DLD1 (cell line): ENCODE measurements at regions not wholly inside any gene's neighbourhood (a gene's known extent, or its start where the extent isn't known, plus 50 kb on each side); places are given as distances from the start of the nearest gene placed in this dataset.
"Not testable (repeated sequence)": the region's sequence is repeated elsewhere in the genome, so short reads cannot be mapped to it uniquely, and the experiment has no call there.

Experiments
- in situ Hi-C: cut with HindIII; loops from 2 replicates; pipeline ENCODE4 v1.10.0; 2017; ENCODE audit warnings: low sequenced_read_pairs

DNA sequence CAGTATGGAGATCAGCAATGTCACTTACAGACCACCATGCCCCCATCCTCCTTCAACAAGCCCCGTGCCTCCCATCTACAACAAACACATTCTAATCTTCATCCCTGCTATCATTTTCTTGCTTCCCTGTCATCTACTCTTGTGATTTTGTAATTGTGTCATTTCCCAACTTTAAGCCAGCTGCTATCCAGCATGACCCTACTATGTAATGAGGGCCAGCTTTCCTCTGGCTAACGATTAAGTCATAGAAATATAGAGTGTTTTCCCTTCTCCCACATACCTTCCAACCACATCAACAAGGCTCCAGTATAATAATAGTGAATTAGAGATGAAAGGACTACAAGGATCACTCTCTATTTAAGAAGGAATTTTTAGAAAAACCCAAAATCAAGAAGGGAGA, 607.0 kb downstream of the TENT5A start:
- in situ Hi-C loops: no loop called here

DNA sequence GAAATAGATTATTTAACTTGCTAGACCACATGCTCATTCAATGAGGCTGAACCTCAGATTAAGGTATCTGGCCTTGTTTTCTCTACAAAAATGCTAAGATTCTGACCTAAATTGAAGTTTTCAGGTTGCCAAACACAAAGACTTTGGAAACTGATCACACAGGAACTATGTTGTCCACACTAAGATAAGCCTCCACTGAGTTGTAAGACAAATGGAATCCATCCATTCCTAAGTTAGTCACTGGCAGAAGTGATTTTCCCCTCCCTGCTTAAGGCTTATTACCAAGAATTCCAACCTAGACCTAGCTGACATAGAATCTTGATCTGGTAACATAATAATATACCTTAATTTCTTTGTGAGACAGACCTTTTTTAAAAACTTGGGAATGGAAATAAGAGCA, 608.1 kb downstream of the TENT5A start:
- in situ Hi-C loops: no loop called here

- in situ Hi-C loops: no loop called here
Observed at GRCh38 chr6:81138236-81138635, 614.2 kb downstream of the TENT5A start.

- in situ Hi-C loops: no loop called here
Observed at GRCh38 chr6:81130969-81131368, 621.5 kb downstream of the TENT5A start.

GRCh38 chr6:81130061-81130460, 622.4 kb downstream of the TENT5A start:
- in situ Hi-C loops: no loop called here

DNA sequence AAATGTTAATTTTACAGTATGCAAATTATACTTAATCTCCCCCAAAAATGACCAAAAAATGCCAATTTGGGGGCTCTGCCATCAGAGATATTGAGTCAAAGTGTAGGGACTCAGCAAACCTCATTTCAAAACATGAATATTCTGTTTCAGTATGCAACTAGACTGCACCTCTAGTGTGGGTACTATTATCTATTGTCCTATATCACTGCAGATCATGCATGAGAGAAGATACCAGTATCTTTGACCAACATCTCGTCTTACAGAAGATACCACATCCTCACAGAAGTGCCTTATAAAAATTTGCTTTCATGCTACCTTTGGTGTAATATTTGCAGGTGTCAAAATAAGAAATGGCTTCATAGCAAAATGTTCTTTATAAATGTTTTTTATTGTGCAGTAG, 623.8 kb downstream of the TENT5A start:
- in situ Hi-C loops: no loop called here

GRCh38 chr6:81126150-81126549, 626.3 kb downstream of the TENT5A start:
- in situ Hi-C loops: no loop called here

- in situ Hi-C loops: no loop called here
Observed at GRCh38 chr6:81120280-81120679, 632.2 kb downstream of the TENT5A start.

DNA sequence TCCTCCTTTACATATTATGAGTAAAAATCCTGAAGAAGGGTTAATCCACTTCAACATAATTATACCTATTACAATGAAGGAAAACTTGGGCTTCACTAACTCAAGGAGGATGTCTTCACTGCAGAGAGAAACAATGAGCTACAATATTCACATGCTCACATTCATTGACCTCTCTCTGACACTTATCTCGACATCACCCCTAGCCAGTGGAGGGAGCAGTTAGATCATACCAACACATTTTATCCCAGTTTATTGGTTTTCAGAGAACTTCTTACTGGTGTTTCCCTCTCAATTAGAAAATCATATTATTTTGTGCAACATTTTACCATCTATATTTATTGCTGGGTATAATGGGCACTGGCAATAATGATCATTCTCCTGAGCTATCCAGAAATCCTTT, 646.5 kb downstream of the TENT5A start:
- in situ Hi-C loops: no loop called here

DNA sequence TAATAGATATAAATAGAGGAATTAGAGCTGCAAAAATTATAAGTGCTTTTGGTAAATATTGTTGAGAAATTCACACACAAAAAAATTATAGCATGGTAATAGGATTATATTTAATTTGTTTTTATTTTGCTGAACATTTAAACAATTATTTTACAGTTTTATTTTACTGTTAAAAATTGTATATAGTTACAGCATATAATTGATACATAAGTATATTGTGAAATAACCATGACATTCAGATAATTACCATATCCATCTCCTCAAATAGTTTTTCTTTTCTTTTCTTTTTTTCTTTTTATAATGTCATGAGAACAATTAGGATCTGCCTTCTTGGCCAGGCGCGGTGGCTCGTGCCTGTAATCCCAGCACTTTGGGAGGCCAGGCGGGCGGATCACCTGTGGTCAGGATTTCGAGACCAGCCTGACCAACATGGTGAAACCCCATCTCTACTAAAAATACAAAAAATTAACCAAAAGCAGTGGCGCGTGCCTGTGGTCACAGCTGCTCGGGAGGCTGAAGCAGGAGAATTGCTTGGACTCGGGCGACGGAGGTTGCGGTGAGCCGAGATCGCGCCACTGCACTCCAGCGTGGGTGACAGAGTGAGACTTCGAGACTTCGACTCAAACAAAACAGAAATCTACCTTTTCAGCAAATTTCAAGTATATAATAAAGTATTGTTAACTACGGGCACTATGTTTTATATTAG, 654.2 kb downstream of the TENT5A start:
- in situ Hi-C loops: no loop called here

- in situ Hi-C loops: not testable (repeated sequence)
Observed at GRCh38 chr6:81096464-81096863, 656.0 kb downstream of the TENT5A start.

DNA sequence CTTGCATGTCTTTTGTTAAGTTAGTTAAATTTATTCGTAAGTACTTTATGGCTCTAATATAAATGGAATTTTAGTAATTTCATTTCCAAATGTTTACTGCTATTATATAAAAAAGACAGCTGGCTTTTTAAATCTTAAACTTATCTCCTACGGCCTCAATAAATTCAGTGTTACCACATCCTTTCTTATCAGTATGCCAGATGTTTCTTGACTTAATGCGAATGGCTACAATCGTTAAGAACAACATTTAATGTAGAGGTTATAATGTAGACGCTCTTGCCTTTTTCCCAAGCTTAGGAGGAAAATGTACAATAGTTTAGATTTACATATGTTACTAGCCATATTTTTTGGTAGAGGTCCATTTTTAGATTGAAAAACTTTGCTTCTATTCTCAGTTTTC, 659.4 kb downstream of the TENT5A start:
- in situ Hi-C loops: no loop called here

DNA sequence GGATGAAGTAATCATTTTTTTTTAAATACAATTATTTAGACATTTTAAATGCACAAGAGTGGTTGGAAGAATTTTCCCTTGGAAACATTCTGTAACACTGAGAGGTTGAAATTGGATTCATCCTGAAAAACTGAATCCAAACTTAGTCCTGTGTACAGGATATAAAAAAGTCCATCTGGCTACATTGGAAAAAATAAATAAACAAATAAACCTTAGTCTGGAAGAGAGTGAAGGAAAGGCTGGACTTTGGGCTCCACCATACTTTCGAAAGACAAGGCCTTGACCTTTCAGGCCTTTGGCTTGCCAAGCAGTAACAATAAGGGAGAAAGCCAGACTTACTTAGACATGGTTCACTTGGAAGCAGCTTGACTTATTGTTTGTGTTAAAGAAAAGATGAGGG, 664.3 kb downstream of the TENT5A start:
- in situ Hi-C loops: no loop called here

DNA sequence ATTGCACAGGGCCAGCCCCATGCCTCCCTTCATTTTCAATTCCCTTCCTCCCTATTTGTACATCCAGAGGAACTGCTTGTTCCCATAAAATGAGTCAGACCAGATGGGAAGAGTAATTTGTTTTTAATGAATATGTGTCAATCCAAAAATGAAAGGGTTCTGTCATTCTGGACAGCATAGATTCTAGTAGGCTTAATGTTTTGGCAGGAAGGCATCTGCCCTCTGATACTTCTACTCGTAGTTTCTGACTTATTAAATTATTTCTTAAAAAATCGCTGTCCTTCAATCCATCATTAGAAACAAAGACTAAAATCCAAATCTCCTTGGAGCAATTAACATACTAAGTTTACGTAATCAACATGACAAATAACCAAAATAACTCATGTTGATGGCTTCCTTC, 665.5 kb downstream of the TENT5A start:
- in situ Hi-C loops: no loop called here

DNA sequence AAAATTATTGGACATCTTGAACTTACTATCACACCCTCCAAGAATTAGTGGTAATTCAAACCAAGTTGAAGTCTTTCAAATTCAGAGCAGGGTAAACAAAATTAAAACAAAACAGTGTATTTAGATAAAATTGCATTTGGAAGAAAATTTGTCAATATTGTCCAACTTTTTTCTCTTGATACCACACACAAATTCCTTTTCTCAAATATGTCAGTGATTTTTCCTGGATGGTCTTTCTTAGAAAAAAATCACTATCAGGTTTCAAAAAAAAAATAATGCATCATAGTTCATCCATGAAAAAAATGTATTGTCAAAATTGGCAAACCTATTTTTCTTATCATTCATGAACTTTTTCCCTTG, 667.1 kb downstream of the TENT5A start:
- in situ Hi-C loops: no loop called here

GRCh38 chr6:81084776-81085430, 667.6 kb downstream of the TENT5A start:
- in situ Hi-C loops: no loop called here

DNA sequence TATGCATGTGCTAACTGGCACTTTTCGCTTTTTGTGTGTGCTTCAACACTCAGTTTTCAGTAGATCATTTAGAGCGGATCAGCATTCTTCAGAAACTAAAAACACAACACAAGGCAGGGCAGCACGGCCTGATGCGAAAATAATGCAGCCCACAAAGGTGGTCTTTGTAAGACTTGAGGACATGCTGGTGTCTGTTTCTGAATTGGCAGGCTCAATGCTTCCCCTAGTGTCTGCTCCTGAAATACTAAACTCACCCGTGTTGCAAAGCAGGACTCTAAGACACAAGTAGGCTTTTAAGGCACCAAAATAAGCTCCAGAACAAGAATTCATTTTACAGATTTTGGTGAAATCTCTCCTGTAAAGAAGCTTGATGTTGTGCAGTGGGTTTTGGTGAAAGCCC, 676.5 kb downstream of the TENT5A start:
- in situ Hi-C loops: no loop called here

DNA sequence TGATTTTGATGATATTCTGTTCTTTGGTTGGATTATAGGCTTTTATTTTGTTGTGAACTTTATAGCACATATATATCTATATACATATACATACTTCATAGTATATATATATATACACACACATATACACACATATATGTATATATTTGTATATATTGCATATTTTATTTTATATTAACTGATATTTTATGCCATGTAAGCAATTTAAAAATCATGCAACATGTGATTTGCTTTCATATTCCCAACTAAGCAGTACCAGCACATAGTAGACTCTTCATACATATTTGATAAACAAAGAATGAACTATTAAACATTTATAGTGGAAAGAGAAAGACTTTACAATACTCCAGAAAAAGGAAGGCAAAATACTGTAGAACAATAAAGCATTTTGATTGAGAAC, 679.2 kb downstream of the TENT5A start:
- in situ Hi-C loops: no loop called here

- in situ Hi-C loops: no loop called here
Observed at GRCh38 chr6:81071121-81071520, 681.4 kb downstream of the TENT5A start.

- in situ Hi-C loops: no loop called here
Observed at GRCh38 chr6:81067057-81067456, 685.4 kb downstream of the TENT5A start.

DNA sequence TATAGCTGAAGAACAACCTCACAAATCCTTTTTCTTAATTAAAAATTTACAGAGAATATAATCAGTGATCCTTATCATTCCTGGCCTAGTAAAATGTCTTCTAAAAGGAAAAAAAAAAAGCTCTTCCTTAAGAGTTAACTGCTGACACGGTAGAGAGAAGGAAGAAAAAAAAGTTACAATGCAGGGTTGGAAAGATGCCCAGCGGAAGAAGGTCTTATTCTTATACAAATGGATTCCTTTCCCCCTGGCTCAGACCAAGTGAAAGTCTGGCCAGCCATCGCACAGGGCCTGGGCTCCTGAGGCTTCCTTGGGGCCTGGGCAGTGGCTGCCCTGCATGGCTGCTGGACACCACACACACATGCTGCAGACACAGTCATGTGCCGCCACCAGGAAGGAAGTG, 688.6 kb downstream of the TENT5A start:
- in situ Hi-C loops: no loop called here

DNA sequence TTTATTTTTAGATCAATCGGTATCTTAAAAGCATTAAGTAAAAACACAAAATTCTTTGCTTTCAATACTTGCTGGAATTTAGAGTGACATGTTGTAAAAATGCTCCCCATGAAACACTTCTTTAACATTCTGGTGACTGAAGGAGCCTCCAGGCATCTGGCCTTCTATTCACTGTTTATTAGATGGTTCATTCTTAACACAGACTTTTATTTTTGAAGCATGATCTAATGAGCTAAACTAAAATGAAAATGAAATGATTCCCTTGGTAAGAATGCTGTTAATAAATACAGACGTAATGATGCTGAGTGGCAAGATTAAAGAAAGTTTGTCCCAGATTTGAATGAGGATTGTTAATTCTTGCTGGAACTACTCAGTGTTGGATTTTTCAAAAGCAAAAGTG, 698.4 kb downstream of the TENT5A start:
- in situ Hi-C loops: no loop called here

DNA sequence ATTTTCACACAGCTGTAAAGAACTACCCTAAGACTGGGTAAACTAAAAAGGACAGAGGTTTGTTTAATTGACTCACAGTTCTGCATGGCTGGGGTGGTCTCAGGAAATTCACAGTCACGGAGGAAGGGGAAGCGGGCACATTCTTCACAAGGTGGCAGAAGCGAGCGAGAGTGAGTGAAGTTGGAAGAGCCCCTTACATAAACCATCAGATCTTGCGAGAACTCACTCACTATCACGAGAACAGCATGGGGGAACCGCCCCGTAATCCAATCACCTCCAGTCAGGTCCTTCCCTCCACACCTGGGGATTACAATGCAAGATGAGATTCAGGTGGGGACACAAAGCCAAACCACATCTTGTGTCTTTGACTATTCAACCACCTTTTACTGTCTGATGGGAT, 700.5 kb downstream of the TENT5A start:
- in situ Hi-C loops: no loop called here
